Type B pancreatic cell (in vitro differentiated cells): ENCODE measurements at regions not wholly inside any gene's neighbourhood (a gene's known extent, or its start where the extent isn't known, plus 50 kb on each side); places are given as distances from the start of the nearest gene placed in this dataset.
"Not testable (repeated sequence)": the region's sequence is repeated elsewhere in the genome, so short reads cannot be mapped to it uniquely, and the experiment has no call there.

Experiments
- DNase-seq: peaks from one replicate; pipeline ENCODE4 v3.0.0; 2021; ENCODE audit warnings: mixed read lengths; ENCODE audit not compliant: unreplicated experiment; ENCODE audit errors: extremely low spot score
- H3K27ac Mint-ChIP-seq: 2 replicates; pipeline ENCODE4 v1.8.0; 2021; ENCODE audit warnings: mild to moderate bottlenecking, mixed read lengths
- H3K27me3 Mint-ChIP-seq: 2 replicates; pipeline ENCODE4 v1.8.0; 2021; ENCODE audit warnings: mixed read lengths
- H3K36me3 Mint-ChIP-seq: 2 replicates; pipeline ENCODE4 v1.8.0; 2021; ENCODE audit warnings: mixed read lengths
- H3K4me1 Mint-ChIP-seq: one replicate; pipeline ENCODE4 v1.8.0; 2021; ENCODE audit warnings: mixed read lengths; ENCODE audit not compliant: unreplicated experiment
- H3K4me3 Mint-ChIP-seq: 2 replicates; pipeline ENCODE4 v1.8.0; 2021; ENCODE audit warnings: mild to moderate bottlenecking, mixed read lengths
- H3K9me3 Mint-ChIP-seq: 2 replicates; pipeline ENCODE4 v1.8.0; 2021; ENCODE audit warnings: mixed read lengths
- CTCF ChIP-seq: fragments of 200-600 bp; sonication (generic); conservative IDR thresholded peaks from 2 replicates; pipeline ENCODE4 v1.5.0; 2021; ENCODE audit warnings: antibody characterized with exemption, mild to moderate bottlenecking

- no peaks in the 10 kb centered on the region for H3K9me3 Mint-ChIP-seq
- DNase-seq = no peak
- no peak overlapping the region for H3K27ac Mint-ChIP-seq
- no peak overlapping the region for H3K4me3 Mint-ChIP-seq
- no peak for TF ChIP-seq CTCF
- no peaks in the 10 kb centered on the region for H3K27me3 Mint-ChIP-seq
- H3K36me3 Mint-ChIP-seq = no peaks in the 10 kb centered on the region
- H3K4me1 Mint-ChIP-seq = no peaks in the 10 kb centered on the region
These were observed 303.6 kb upstream of the NUDT12 start for GRCh38 chr5:103866169-103866568.

GRCh38 chr5:103862398-103862797, 299.8 kb upstream of the NUDT12 start:
- DNase-seq = no peak
- Mint-ChIP-seq H3K4me3 (no peak overlapping the region), H3K27ac (no peak overlapping the region), H3K9me3 (no peaks in the 10 kb centered on the region), H3K27me3 (no peaks in the 10 kb centered on the region), H3K4me1 (no peaks in the 10 kb centered on the region), H3K36me3 (no peaks in the 10 kb centered on the region)
- no peak for TF ChIP-seq CTCF

- no peak for DNase-seq
- TF ChIP-seq CTCF = no peak
- H3K9me3 Mint-ChIP-seq = no peaks in the 10 kb centered on the region
- H3K27me3 Mint-ChIP-seq = no peaks in the 10 kb centered on the region
- H3K4me1 Mint-ChIP-seq = no peaks in the 10 kb centered on the region
- no peaks in the 10 kb centered on the region for H3K36me3 Mint-ChIP-seq
- H3K4me3 Mint-ChIP-seq = no peak overlapping the region
- H3K27ac Mint-ChIP-seq = no peak overlapping the region
These were observed 297.7 kb upstream of the NUDT12 start for GRCh38 chr5:103860327-103860726.

GRCh38 chr5:103858367-103858766, 295.8 kb upstream of the NUDT12 start:
- DNase-seq, H3K27ac Mint-ChIP-seq, H3K9me3 Mint-ChIP-seq, H3K36me3 Mint-ChIP-seq, H3K27me3 Mint-ChIP-seq, H3K4me1 Mint-ChIP-seq, H3K4me3 Mint-ChIP-seq: not testable (repeated sequence)

GRCh38 chr5:103851091-103851490, 288.5 kb upstream of the NUDT12 start:
- no peaks in the 10 kb centered on the region for H3K4me1 Mint-ChIP-seq

GRCh38 chr5:103849934-103850333, 287.3 kb upstream of the NUDT12 start:
- H3K9me3 Mint-ChIP-seq = no peaks in the 10 kb centered on the region
- no peak overlapping the region for H3K4me3 Mint-ChIP-seq
- H3K27me3 Mint-ChIP-seq = no peaks in the 10 kb centered on the region
- H3K27ac Mint-ChIP-seq = no peak overlapping the region
- H3K36me3 Mint-ChIP-seq = no peaks in the 10 kb centered on the region
- DNase-seq = no peak
- H3K4me1 Mint-ChIP-seq = no peaks in the 10 kb centered on the region
- TF ChIP-seq CTCF = no peak

More at GRCh38 chr5:103851091-103851490, 288.5 kb upstream of the NUDT12 start:
- TF ChIP-seq CTCF = no peak
- H3K4me3 Mint-ChIP-seq = no peak overlapping the region
- no peaks in the 10 kb centered on the region for H3K36me3 Mint-ChIP-seq
- H3K27me3 Mint-ChIP-seq = no peaks in the 10 kb centered on the region
- no peak for DNase-seq
- H3K27ac Mint-ChIP-seq = no peak overlapping the region
- no peaks in the 10 kb centered on the region for H3K9me3 Mint-ChIP-seq
